KMS-11 (cell line): ENCODE measurements at regions not wholly inside any gene's neighbourhood (a gene's known extent, or its start where the extent isn't known, plus 50 kb on each side); places are given as distances from the start of the nearest gene placed in this dataset.
"Not testable (repeated sequence)": the region's sequence is repeated elsewhere in the genome, so short reads cannot be mapped to it uniquely, and the experiment has no call there.

ENCODE experiments used
- H2AFZ ChIP-seq: fragments of 200-600 bp; sonication (generic); 2 replicates; pipeline ENCODE4 v1.6.1; 2016; ENCODE audit warnings: antibody characterized with exemption, mixed run types, low read depth
- H3K27ac ChIP-seq: fragments of 200-600 bp; sonication (generic); 2 replicates; pipeline ENCODE4 v1.6.1; 2016; ENCODE audit warnings: mild to moderate bottlenecking, mixed run types
- H3K27me3 ChIP-seq: fragments of 200-600 bp; sonication (generic); 2 replicates; pipeline ENCODE4 v1.6.1; 2017; ENCODE audit warnings: mild to moderate bottlenecking, low read depth, mixed run types, moderate library complexity; ENCODE audit not compliant: insufficient read depth
- H3K36me3 ChIP-seq: fragments of 200-600 bp; sonication (generic); 2 replicates; pipeline ENCODE4 v1.6.1; 2017; ENCODE audit warnings: mild to moderate bottlenecking, mixed run types; ENCODE audit not compliant: insufficient read depth
- H3K4me1 ChIP-seq: fragments of 200-600 bp; sonication (generic); 2 replicates; pipeline ENCODE4 v1.6.1; 2016; ENCODE audit warnings: mild to moderate bottlenecking, low read depth, mixed run types; ENCODE audit not compliant: poor library complexity, severe bottlenecking
- H3K4me2 ChIP-seq: fragments of 200-600 bp; sonication (generic); 2 replicates; pipeline ENCODE4 v1.7.0; 2016; ENCODE audit warnings: mild to moderate bottlenecking, mixed run types
- H3K4me3 ChIP-seq: fragments of 200-600 bp; sonication (generic); IDR thresholded peaks from 2 replicates; pipeline ENCODE4 v1.6.1; 2017; ENCODE audit warnings: low read depth, low read length, mixed read lengths; ENCODE audit not compliant: insufficient read depth
- H3K79me2 ChIP-seq: fragments of 200-600 bp; sonication (generic); 2 replicates; pipeline ENCODE4 v1.6.1; 2016; ENCODE audit warnings: low read depth, mixed run types; ENCODE audit not compliant: insufficient read depth
- H3K9ac ChIP-seq: fragments of 200-600 bp; sonication (generic); 2 replicates; pipeline ENCODE4 v1.6.1; 2016; ENCODE audit warnings: mild to moderate bottlenecking, mixed run types
- H4K20me1 ChIP-seq: fragments of 200-600 bp; sonication (generic); 2 replicates; pipeline ENCODE4 v1.6.1; 2016; ENCODE audit warnings: mild to moderate bottlenecking, mixed run types; ENCODE audit not compliant: insufficient read depth
- CTCF ChIP-seq: fragments of 200-600 bp; sonication (generic); conservative IDR thresholded peaks from 2 replicates; pipeline ENCODE4 v1.6.1; 2017; ENCODE audit warnings: low read depth, mild to moderate bottlenecking, antibody characterized with exemption, low read length, moderate library complexity, mixed read lengths

GRCh38 chr13:90884066-90884465 lies 463.4 kb upstream of the MIR17HG start:
- H3K9ac ChIP-seq: no peak overlapping the region
- H4K20me1 ChIP-seq: no peaks in the 10 kb centered on the region
- no peaks in the 10 kb centered on the region for H3K36me3 ChIP-seq
- TF ChIP-seq CTCF: no peak
- H3K4me3 ChIP-seq: no peak overlapping the region
- H3K27me3 ChIP-seq: no peaks in the 10 kb centered on the region
- no peaks in the 10 kb centered on the region for H3K79me2 ChIP-seq
- no peak overlapping the region for H2AFZ ChIP-seq
- no peaks in the 10 kb centered on the region for H3K4me1 ChIP-seq
- H3K4me2 ChIP-seq: no peak overlapping the region
- no peak overlapping the region for H3K27ac ChIP-seq

GRCh38 chr13:90889906-90890834 lies 457.3 kb upstream of the MIR17HG start:
- TF ChIP-seq CTCF: no peak
- H3K9ac ChIP-seq: no peak overlapping the region
- H3K27ac ChIP-seq: no peak overlapping the region
- no peak overlapping the region for H3K4me3 ChIP-seq
- H3K36me3 ChIP-seq: no peaks in the 10 kb centered on the region
- H3K79me2 ChIP-seq: no peaks in the 10 kb centered on the region
- no peaks in the 10 kb centered on the region for H4K20me1 ChIP-seq
- no peak overlapping the region for H3K4me2 ChIP-seq
- H2AFZ ChIP-seq: no peak overlapping the region
- no peaks in the 10 kb centered on the region for H3K27me3 ChIP-seq
- H3K4me1 ChIP-seq: no peaks in the 10 kb centered on the region

GRCh38 chr13:90891329-90891728 lies 456.2 kb upstream of the MIR17HG start:
- Histone ChIP-seq H3K36me3 (no peaks in the 10 kb centered on the region), H2AFZ (no peak overlapping the region), H3K4me3 (no peak overlapping the region), H3K79me2 (no peaks in the 10 kb centered on the region), H3K27ac (no peak overlapping the region), H3K4me2 (no peak overlapping the region), H3K27me3 (no peaks in the 10 kb centered on the region), H4K20me1 (no peaks in the 10 kb centered on the region), H3K4me1 (no peaks in the 10 kb centered on the region), H3K9ac (no peak overlapping the region)
- no peak for TF ChIP-seq CTCF

GRCh38 chr13:90893199-90893598 lies 454.3 kb upstream of the MIR17HG start:
- H3K4me1 ChIP-seq, H3K4me2 ChIP-seq, H3K27me3 ChIP-seq, H3K9ac ChIP-seq, H3K4me3 ChIP-seq, H3K27ac ChIP-seq, H4K20me1 ChIP-seq, H2AFZ ChIP-seq, H3K36me3 ChIP-seq, H3K79me2 ChIP-seq: not testable (repeated sequence)

GRCh38 chr13:90896002-90896401 lies 451.5 kb upstream of the MIR17HG start:
- Histone ChIP-seq H3K27me3 (no peaks in the 10 kb centered on the region), H3K79me2 (no peaks in the 10 kb centered on the region), H3K4me3 (no peak overlapping the region), H3K36me3 (no peaks in the 10 kb centered on the region), H3K4me1 (no peaks in the 10 kb centered on the region), H3K9ac (no peak overlapping the region), H4K20me1 (no peaks in the 10 kb centered on the region), H3K27ac (no peak overlapping the region), H3K4me2 (no peak overlapping the region), H2AFZ (no peak overlapping the region)
- no peak for TF ChIP-seq CTCF
